ENCODE measurements at regions not wholly inside any gene's neighbourhood (a gene's known extent, or its start where the extent isn't known, plus 50 kb on each side); places are given as distances from the start of the nearest gene placed in this dataset.
"Not testable (repeated sequence)": the region's sequence is repeated elsewhere in the genome, so short reads cannot be mapped to it uniquely, and the experiment has no call there.

GRCh38 chr3:145882436-145882835 lies 278.5 kb downstream of the PLOD2 start:
- H3K9me3 Mint-ChIP-seq, result no peaks in the 10 kb centered on the region
- H3K4me1 Mint-ChIP-seq, result no peaks in the 10 kb centered on the region
- no peak overlapping the region for H3K27ac Mint-ChIP-seq
- no peaks in the 10 kb centered on the region for H3K27me3 Mint-ChIP-seq
- no peaks in the 10 kb centered on the region for H3K36me3 Mint-ChIP-seq
- no peak for DNase-seq
- H3K4me3 Mint-ChIP-seq, result no peak overlapping the region

DNA sequence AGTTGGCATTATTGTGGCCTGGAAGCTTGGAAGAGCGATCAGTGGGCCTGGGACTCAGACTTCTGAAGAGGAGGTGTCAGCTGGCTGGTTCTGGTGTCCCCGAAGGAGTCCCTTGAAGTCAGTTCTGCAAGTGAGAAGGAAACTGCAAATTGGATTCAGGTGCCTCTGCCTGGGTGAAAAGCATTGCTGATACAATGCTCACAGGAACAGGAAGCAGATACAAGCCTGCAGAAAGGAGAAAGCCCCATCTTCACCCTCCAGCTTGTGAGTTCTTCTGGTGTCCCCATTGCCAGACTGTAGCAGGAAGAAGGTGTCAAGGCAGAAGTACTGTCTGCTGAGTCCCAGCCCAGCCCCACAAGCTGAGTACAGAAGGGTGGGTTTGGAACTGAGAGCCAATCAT lies 271.3 kb downstream of the PLOD2 start:
- no peak for DNase-seq
- Mint-ChIP-seq H3K27ac (no peak overlapping the region), H3K4me1 (no peaks in the 10 kb centered on the region), H3K9me3 (no peaks in the 10 kb centered on the region), H3K4me3 (no peak overlapping the region), H3K27me3 (no peaks in the 10 kb centered on the region), H3K36me3 (no peaks in the 10 kb centered on the region)

GRCh38 chr3:145892869-145893268 lies 268.1 kb downstream of the PLOD2 start:
- H3K4me1 Mint-ChIP-seq, result no peaks in the 10 kb centered on the region
- no peak overlapping the region for H3K4me3 Mint-ChIP-seq
- H3K9me3 Mint-ChIP-seq, result no peaks in the 10 kb centered on the region
- H3K36me3 Mint-ChIP-seq, result no peaks in the 10 kb centered on the region
- DNase-seq, result no peak
- H3K27ac Mint-ChIP-seq, result no peak overlapping the region
- H3K27me3 Mint-ChIP-seq, result no peaks in the 10 kb centered on the region

DNA sequence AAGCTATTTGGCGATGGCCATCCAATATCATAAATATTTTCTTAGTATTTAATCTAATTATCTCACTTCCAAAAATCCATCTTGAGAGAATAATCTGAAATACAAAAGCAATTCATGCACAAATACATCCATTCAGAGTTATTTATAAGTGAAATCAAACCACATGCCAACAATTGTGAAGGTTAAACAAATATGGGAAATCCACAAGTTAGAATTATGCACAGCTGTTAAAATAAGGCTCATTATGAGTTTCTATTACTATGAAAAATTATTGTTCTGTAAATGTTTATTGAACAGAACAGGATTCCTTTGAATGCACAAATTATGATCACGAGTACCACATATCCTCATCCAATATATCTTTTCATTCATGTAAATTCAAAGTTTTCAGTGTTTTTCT lies 267.7 kb downstream of the PLOD2 start:
- Mint-ChIP-seq H3K27me3 (no peaks in the 10 kb centered on the region), H3K27ac (no peak overlapping the region), H3K9me3 (no peaks in the 10 kb centered on the region), H3K4me1 (no peaks in the 10 kb centered on the region), H3K4me3 (no peak overlapping the region), H3K36me3 (no peaks in the 10 kb centered on the region)
- DNase-seq, result no peak

- no peaks in the 10 kb centered on the region for H3K27me3 Mint-ChIP-seq
- H3K27ac Mint-ChIP-seq, result no peak overlapping the region
- no peak for DNase-seq
- H3K4me1 Mint-ChIP-seq, result no peaks in the 10 kb centered on the region
- H3K9me3 Mint-ChIP-seq, result no peaks in the 10 kb centered on the region
- H3K4me3 Mint-ChIP-seq, result no peak overlapping the region
- H3K36me3 Mint-ChIP-seq, result no peaks in the 10 kb centered on the region
Observed at GRCh38 chr3:145898487-145898886, 262.5 kb downstream of the PLOD2 start.

DNA sequence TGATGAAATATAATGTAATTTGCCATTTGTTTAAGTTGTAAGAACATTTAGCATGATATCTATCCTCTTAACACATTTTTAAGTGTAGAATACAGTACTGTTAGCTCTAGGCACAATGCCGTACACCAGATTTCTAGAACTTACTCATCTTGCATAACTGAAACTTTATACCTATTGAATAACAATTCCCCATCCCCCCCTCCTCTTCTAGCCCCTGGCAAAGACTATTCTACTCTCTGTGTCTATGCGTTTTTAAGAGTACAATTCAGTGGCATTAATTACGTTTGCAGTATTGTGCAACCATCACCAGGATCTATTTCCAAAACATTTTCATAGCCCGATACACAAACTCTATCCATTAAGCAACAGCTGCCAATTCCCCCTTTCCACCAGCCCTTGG lies 261.7 kb downstream of the PLOD2 start:
- no peak for DNase-seq
- Mint-ChIP-seq H3K4me3 (no peak overlapping the region), H3K27me3 (no peaks in the 10 kb centered on the region), H3K4me1 (no peaks in the 10 kb centered on the region), H3K9me3 (no peaks in the 10 kb centered on the region), H3K36me3 (no peaks in the 10 kb centered on the region), H3K27ac (no peak overlapping the region)

- no peaks in the 10 kb centered on the region for H3K9me3 Mint-ChIP-seq
- H3K4me3 Mint-ChIP-seq, result no peak overlapping the region
- no peak for DNase-seq
- no peak overlapping the region for H3K27ac Mint-ChIP-seq
- no peaks in the 10 kb centered on the region for H3K36me3 Mint-ChIP-seq
- no peaks in the 10 kb centered on the region for H3K4me1 Mint-ChIP-seq
- no peaks in the 10 kb centered on the region for H3K27me3 Mint-ChIP-seq
Observed at GRCh38 chr3:145900056-145900829, 260.7 kb downstream of the PLOD2 start.

DNA sequence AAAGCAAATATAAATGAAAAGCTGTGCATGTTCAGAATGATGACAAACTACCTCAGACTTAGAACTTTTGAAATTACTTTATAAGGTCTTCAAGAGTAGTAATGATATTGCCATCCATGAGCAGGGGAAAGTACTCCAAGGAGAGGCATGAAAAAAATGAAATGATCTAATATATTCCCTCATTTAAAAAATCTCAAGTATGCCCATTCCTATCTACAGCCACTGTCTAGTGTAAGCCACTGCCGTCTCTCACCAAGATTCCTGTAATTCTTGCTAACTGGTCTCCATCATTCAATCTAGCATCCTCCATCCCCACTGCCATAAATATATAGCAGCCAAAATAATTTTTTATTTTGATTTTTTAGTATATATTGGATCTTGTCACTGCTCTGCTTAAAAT lies 258.8 kb downstream of the PLOD2 start:
- H3K9me3 Mint-ChIP-seq, result no peaks in the 10 kb centered on the region
- H3K4me3 Mint-ChIP-seq, result no peak overlapping the region
- H3K27ac Mint-ChIP-seq, result no peak overlapping the region
- H3K36me3 Mint-ChIP-seq, result no peaks in the 10 kb centered on the region
- no peak for DNase-seq
- H3K27me3 Mint-ChIP-seq, result no peaks in the 10 kb centered on the region
- no peaks in the 10 kb centered on the region for H3K4me1 Mint-ChIP-seq

- Mint-ChIP-seq H3K27me3 (no peaks in the 10 kb centered on the region), H3K9me3 (no peaks in the 10 kb centered on the region), H3K4me3 (no peak overlapping the region), H3K4me1 (no peaks in the 10 kb centered on the region), H3K36me3 (no peaks in the 10 kb centered on the region), H3K27ac (no peak overlapping the region)
- DNase-seq, result no peak
Observed at GRCh38 chr3:145903472-145904013, 257.4 kb downstream of the PLOD2 start.

- no peaks in the 10 kb centered on the region for H3K27me3 Mint-ChIP-seq
- no peaks in the 10 kb centered on the region for H3K4me1 Mint-ChIP-seq
- H3K4me3 Mint-ChIP-seq, result no peak overlapping the region
- no peaks in the 10 kb centered on the region for H3K9me3 Mint-ChIP-seq
- no peak for DNase-seq
- H3K36me3 Mint-ChIP-seq, result no peaks in the 10 kb centered on the region
- no peak overlapping the region for H3K27ac Mint-ChIP-seq
Observed at GRCh38 chr3:145904138-145904537, 256.8 kb downstream of the PLOD2 start.

- Mint-ChIP-seq H3K27me3 (no peaks in the 10 kb centered on the region), H3K27ac (no peak overlapping the region), H3K36me3 (no peaks in the 10 kb centered on the region), H3K4me1 (no peaks in the 10 kb centered on the region), H3K9me3 (no peaks in the 10 kb centered on the region), H3K4me3 (no peak overlapping the region)
- no peak for DNase-seq
Observed at GRCh38 chr3:145906301-145906700, 254.7 kb downstream of the PLOD2 start.

- DNase-seq, result no peak
- H3K27me3 Mint-ChIP-seq, result no peaks in the 10 kb centered on the region
- H3K9me3 Mint-ChIP-seq, result no peaks in the 10 kb centered on the region
- H3K27ac Mint-ChIP-seq, result no peak overlapping the region
- no peaks in the 10 kb centered on the region for H3K4me1 Mint-ChIP-seq
- no peak overlapping the region for H3K4me3 Mint-ChIP-seq
- no peaks in the 10 kb centered on the region for H3K36me3 Mint-ChIP-seq
Observed at GRCh38 chr3:145906755-145907154, 254.2 kb downstream of the PLOD2 start.

- no peak for DNase-seq
- no peak overlapping the region for H3K27ac Mint-ChIP-seq
- H3K27me3 Mint-ChIP-seq, result no peaks in the 10 kb centered on the region
- H3K36me3 Mint-ChIP-seq, result no peaks in the 10 kb centered on the region
- no peaks in the 10 kb centered on the region for H3K4me1 Mint-ChIP-seq
- peaks cover 2% of the 10 kb centered on the region for H3K9me3 Mint-ChIP-seq
- no peak overlapping the region for H3K4me3 Mint-ChIP-seq
Observed at GRCh38 chr3:145911016-145911415, 250.0 kb downstream of the PLOD2 start.

- no peak overlapping the region for H3K27ac Mint-ChIP-seq
- H3K4me3 Mint-ChIP-seq, result no peak overlapping the region
- H3K9me3 Mint-ChIP-seq, result peaks cover 6% of the 10 kb centered on the region
- H3K27me3 Mint-ChIP-seq, result no peaks in the 10 kb centered on the region
- no peaks in the 10 kb centered on the region for H3K4me1 Mint-ChIP-seq
- no peak for DNase-seq
- H3K36me3 Mint-ChIP-seq, result no peaks in the 10 kb centered on the region
Observed at GRCh38 chr3:145915787-145916186, 245.2 kb downstream of the PLOD2 start.

DNA sequence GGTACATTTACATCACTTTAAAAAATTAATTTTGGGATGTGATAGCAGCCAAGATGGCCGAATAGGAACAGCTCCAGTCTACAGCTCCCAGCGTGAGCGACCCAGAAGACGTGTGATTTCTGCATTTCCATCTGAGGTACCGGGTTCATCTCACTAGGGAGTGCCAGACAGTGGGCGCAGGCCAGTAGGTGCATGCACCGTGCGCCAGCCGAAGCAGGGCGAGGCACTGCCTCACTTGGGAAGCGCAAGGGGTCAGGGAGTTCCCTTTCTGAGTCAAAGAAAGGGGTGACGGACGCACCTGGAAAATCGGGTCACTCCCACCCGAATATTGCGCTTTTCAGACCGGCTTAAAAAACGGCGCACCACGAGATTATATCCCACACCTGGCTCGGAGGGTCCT lies 233.2 kb downstream of the PLOD2 start:
- DNase-seq, H3K4me1 Mint-ChIP-seq, H3K9me3 Mint-ChIP-seq, H3K27me3 Mint-ChIP-seq, H3K27ac Mint-ChIP-seq, H3K36me3 Mint-ChIP-seq, H3K4me3 Mint-ChIP-seq: not testable (repeated sequence)

GRCh38 chr3:145936971-145937370 lies 224.0 kb downstream of the PLOD2 start:
- Mint-ChIP-seq H3K27me3 (no peaks in the 10 kb centered on the region), H3K27ac (no peak overlapping the region), H3K4me1 (no peaks in the 10 kb centered on the region), H3K9me3 (peaks cover 6% of the 10 kb centered on the region), H3K4me3 (no peak overlapping the region), H3K36me3 (no peaks in the 10 kb centered on the region)
- no peak for DNase-seq
